ENCODE measurements at regions not wholly inside any gene's neighbourhood (a gene's known extent, or its start where the extent isn't known, plus 50 kb on each side); places are given as distances from the start of the nearest gene placed in this dataset.

DNA sequence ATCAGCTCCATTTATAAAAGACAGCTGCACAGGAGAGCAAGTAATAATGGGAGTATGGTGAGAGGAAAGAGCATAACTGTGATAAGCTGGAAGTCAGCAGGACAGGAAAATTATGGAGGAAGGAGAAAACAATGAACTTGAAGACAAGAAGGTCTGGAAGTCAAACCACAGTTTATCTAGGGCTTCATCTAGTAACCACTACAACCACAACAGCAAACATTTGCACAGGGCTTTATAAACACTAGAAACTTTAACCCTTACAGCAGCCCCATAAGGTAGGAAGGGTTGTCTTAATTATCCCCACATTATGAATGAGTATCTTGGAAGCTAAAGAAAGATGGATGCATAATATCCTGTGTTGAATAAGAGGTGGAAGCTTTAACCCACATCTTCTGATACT, 820.8 kb downstream of the IGSF11 start:
- TF ChIP-seq, protein P1, sequence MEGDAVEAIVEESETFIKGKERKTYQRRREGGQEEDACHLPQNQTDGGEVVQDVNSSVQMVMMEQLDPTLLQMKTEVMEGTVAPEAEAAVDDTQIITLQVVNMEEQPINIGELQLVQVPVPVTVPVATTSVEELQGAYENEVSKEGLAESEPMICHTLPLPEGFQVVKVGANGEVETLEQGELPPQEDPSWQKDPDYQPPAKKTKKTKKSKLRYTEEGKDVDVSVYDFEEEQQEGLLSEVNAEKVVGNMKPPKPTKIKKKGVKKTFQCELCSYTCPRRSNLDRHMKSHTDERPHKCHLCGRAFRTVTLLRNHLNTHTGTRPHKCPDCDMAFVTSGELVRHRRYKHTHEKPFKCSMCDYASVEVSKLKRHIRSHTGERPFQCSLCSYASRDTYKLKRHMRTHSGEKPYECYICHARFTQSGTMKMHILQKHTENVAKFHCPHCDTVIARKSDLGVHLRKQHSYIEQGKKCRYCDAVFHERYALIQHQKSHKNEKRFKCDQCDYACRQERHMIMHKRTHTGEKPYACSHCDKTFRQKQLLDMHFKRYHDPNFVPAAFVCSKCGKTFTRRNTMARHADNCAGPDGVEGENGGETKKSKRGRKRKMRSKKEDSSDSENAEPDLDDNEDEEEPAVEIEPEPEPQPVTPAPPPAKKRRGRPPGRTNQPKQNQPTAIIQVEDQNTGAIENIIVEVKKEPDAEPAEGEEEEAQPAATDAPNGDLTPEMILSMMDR (IDR thresholded peaks at IDR 0.05): no peak
- TF ChIP-seq POLR2A (IDR thresholded peaks at IDR 0.05): no peak
- TF ChIP-seq POLR2AphosphoS5 (IDR thresholded peaks at IDR 0.05; ENCODE audit: insufficient read depth in 1 of 2, low read depth in 1 of 2): no peak
